Skeletal muscle satellite cell (primary cell): ENCODE measurements at regions not wholly inside any gene's neighbourhood (a gene's known extent, or its start where the extent isn't known, plus 50 kb on each side); places are given as distances from the start of the nearest gene placed in this dataset.

Experiments used
- H3K27me3 ChIP-seq: 2 replicates; pipeline ENCODE4 v1.7.0; 2013; ENCODE audit warnings: low read length; ENCODE audit not compliant: control insufficient read depth, insufficient read depth
- H3K36me3 ChIP-seq: 2 replicates; pipeline ENCODE4 v1.7.0; 2013; ENCODE audit warnings: mild to moderate bottlenecking, control low read depth, low read length; ENCODE audit not compliant: insufficient read depth
- H3K4me1 ChIP-seq: 2 replicates; pipeline ENCODE4 v1.7.0; 2013; ENCODE audit warnings: low read length; ENCODE audit not compliant: control insufficient read depth, insufficient read depth
- H3K4me2 ChIP-seq: 2 replicates; pipeline ENCODE4 v1.7.0; 2013; ENCODE audit warnings: mild to moderate bottlenecking, low read length
- H3K4me3 ChIP-seq: 2 replicates; pipeline ENCODE4 v1.7.0; 2013; ENCODE audit warnings: low read length
- H3K9ac ChIP-seq: 2 replicates; pipeline ENCODE4 v1.7.0; 2013; ENCODE audit warnings: mild to moderate bottlenecking, low read depth, low read length, moderate library complexity
- H3K9me3 ChIP-seq: replicated peaks from 2 replicates; pipeline ENCODE4 v1.7.0; 2013; ENCODE audit warnings: mild to moderate bottlenecking, control low read depth, low read length

DNA sequence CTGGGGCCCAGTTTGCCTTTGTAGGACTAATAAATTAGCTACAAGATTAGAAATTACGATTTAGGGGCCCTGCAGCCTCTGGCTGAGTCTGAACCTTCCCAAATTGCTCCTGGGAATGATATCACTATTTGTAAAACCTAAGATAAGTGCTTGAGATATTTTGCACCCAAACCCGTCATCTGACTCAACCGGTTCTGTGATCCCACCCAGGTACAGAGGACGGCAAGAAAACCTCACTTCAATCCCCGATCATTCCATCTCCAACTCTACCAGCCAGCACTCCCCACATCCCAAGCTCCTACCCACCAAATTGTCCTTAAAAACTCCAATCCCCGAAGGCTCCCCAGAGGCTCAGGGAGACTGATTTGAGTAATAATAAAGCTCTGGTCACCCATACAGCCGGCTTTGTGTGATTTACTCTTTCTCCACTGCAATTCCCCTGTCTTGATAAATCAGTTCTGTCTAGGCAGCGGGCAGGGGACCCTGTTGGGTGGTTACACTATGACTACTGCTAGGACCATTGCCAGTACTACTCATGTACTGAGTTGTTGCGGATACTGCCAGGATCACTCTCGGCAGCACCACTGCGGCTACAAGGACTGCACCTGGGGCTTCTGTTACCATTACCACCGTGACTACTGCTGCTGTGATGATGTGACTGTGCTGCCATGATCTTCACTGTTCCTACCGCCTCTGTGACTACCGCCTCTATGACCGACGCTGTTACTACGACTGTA lies 73.1 kb downstream of the IRF8 start:
- Histone ChIP-seq H3K4me3 (no peak overlapping the region), H3K27me3 (no peaks in the 10 kb centered on the region), H3K9me3 (peaks cover 5% of the 10 kb centered on the region), H3K4me1 (no peaks in the 10 kb centered on the region), H3K9ac (no peak overlapping the region), H3K4me2 (no peak overlapping the region), H3K36me3 (no peaks in the 10 kb centered on the region)

- H3K9ac ChIP-seq, result no peak overlapping the region
- no peaks in the 10 kb centered on the region for H3K4me1 ChIP-seq
- peaks cover 5% of the 10 kb centered on the region for H3K9me3 ChIP-seq
- H3K4me2 ChIP-seq, result no peak overlapping the region
- no peaks in the 10 kb centered on the region for H3K27me3 ChIP-seq
- H3K4me3 ChIP-seq, result no peak overlapping the region
- no peaks in the 10 kb centered on the region for H3K36me3 ChIP-seq
Measured at GRCh38 chr16:85974428-85975375, 75.7 kb downstream of the IRF8 start.

- Histone ChIP-seq H3K27me3 (no peaks in the 10 kb centered on the region), H3K4me3 (no peak overlapping the region), H3K36me3 (no peaks in the 10 kb centered on the region), H3K4me1 (no peaks in the 10 kb centered on the region), H3K4me2 (no peak overlapping the region), H3K9me3 (peaks cover 5% of the 10 kb centered on the region), H3K9ac (no peak overlapping the region)
Measured at GRCh38 chr16:85975451-85975981, 76.6 kb downstream of the IRF8 start.

- no peak overlapping the region for H3K4me2 ChIP-seq
- no peaks in the 10 kb centered on the region for H3K4me1 ChIP-seq
- no peak overlapping the region for H3K4me3 ChIP-seq
- H3K9ac ChIP-seq, result no peak overlapping the region
- no peaks in the 10 kb centered on the region for H3K27me3 ChIP-seq
- H3K9me3 ChIP-seq, result no peaks in the 10 kb centered on the region
- no peaks in the 10 kb centered on the region for H3K36me3 ChIP-seq
Measured at GRCh38 chr16:85978291-85978775, 79.4 kb downstream of the IRF8 start.

DNA sequence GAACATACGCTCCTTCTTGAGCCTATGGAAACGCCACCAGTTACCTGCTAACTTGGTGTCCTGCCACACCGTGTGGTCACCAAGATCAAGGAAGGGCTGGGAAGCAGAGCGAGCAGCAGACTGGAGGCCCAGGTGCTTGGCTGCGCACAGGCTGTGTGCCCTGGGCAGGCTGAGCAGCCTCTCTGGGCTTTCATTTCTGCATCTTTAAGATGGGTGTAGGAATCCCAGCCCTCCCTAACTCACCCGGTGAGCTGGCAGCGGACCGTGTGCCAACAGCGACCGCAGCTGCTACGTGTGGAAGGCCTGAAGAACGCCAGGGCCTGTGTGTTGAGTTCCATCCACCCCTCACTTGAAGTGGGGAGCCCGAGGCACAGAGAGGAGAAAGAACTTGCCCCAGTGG lies 80.0 kb downstream of the IRF8 start:
- H3K9me3 ChIP-seq, result no peaks in the 10 kb centered on the region
- H3K4me2 ChIP-seq, result no peak overlapping the region
- H3K4me1 ChIP-seq, result no peaks in the 10 kb centered on the region
- H3K27me3 ChIP-seq, result no peaks in the 10 kb centered on the region
- no peak overlapping the region for H3K9ac ChIP-seq
- no peak overlapping the region for H3K4me3 ChIP-seq
- H3K36me3 ChIP-seq, result no peaks in the 10 kb centered on the region

GRCh38 chr16:85979605-85980004 lies 80.6 kb downstream of the IRF8 start:
- Histone ChIP-seq H3K4me1 (no peaks in the 10 kb centered on the region), H3K4me2 (no peak overlapping the region), H3K36me3 (no peaks in the 10 kb centered on the region), H3K9ac (no peak overlapping the region), H3K4me3 (no peak overlapping the region), H3K27me3 (no peaks in the 10 kb centered on the region), H3K9me3 (no peaks in the 10 kb centered on the region)

GRCh38 chr16:85980686-85981085 lies 81.7 kb downstream of the IRF8 start:
- H3K9me3 ChIP-seq, result no peaks in the 10 kb centered on the region
- H3K4me2 ChIP-seq, result no peak overlapping the region
- H3K36me3 ChIP-seq, result no peaks in the 10 kb centered on the region
- no peak overlapping the region for H3K9ac ChIP-seq
- H3K4me3 ChIP-seq, result no peak overlapping the region
- H3K27me3 ChIP-seq, result peaks cover 4% of the 10 kb centered on the region
- no peaks in the 10 kb centered on the region for H3K4me1 ChIP-seq

- Histone ChIP-seq H3K4me3 (no peak overlapping the region), H3K4me2 (no peak overlapping the region), H3K36me3 (no peaks in the 10 kb centered on the region), H3K27me3 (peaks cover 10% of the 10 kb centered on the region), H3K9ac (no peak overlapping the region), H3K4me1 (no peaks in the 10 kb centered on the region), H3K9me3 (no peaks in the 10 kb centered on the region)
Measured at GRCh38 chr16:85981826-85982562, 83.0 kb downstream of the IRF8 start.

DNA sequence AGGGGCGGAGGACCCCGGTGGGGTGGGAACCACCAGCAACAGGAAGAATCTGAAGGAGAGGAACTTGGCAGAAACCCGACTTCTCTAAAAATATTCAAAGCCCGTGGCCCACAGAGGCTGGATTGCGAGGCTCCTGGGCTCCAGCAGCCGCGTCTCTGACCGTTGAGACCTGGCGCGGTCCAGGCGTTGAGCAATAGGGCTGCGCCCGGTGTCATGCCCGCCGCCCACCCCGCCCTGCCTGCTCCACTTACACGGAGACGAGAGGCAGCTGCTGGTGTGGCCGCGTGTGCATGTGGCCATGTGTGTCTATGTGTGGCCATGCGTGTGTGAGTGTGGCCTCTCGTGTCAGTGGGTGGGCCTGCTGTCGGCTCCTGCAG lies 83.6 kb downstream of the IRF8 start:
- Histone ChIP-seq H3K4me1 (no peaks in the 10 kb centered on the region), H3K36me3 (no peaks in the 10 kb centered on the region), H3K27me3 (peaks cover 10% of the 10 kb centered on the region), H3K9ac (no peak overlapping the region), H3K4me3 (no peak overlapping the region), H3K4me2 (no peak overlapping the region), H3K9me3 (no peaks in the 10 kb centered on the region)

- no peaks in the 10 kb centered on the region for H3K4me1 ChIP-seq
- no peaks in the 10 kb centered on the region for H3K36me3 ChIP-seq
- no peaks in the 10 kb centered on the region for H3K9me3 ChIP-seq
- H3K4me2 ChIP-seq, result no peak overlapping the region
- peaks cover 10% of the 10 kb centered on the region for H3K27me3 ChIP-seq
- no peak overlapping the region for H3K4me3 ChIP-seq
- H3K9ac ChIP-seq, result no peak overlapping the region
Measured at GRCh38 chr16:85983064-85983463, 84.1 kb downstream of the IRF8 start.

GRCh38 chr16:85983606-85984230 lies 84.8 kb downstream of the IRF8 start:
- H3K4me1 ChIP-seq, result no peaks in the 10 kb centered on the region
- no peak overlapping the region for H3K4me3 ChIP-seq
- H3K27me3 ChIP-seq, result peaks cover 10% of the 10 kb centered on the region
- no peaks in the 10 kb centered on the region for H3K36me3 ChIP-seq
- H3K4me2 ChIP-seq, result no peak overlapping the region
- H3K9me3 ChIP-seq, result no peaks in the 10 kb centered on the region
- no peak overlapping the region for H3K9ac ChIP-seq
